ENCODE measurements at regions not wholly inside any gene's neighbourhood (a gene's known extent, or its start where the extent isn't known, plus 50 kb on each side); places are given as distances from the start of the nearest gene placed in this dataset.

- no peaks in the 10 kb centered on the region for H3K4me1 ChIP-seq (ENCODE audit: insufficient read depth)
- TF ChIP-seq, protein P1, sequence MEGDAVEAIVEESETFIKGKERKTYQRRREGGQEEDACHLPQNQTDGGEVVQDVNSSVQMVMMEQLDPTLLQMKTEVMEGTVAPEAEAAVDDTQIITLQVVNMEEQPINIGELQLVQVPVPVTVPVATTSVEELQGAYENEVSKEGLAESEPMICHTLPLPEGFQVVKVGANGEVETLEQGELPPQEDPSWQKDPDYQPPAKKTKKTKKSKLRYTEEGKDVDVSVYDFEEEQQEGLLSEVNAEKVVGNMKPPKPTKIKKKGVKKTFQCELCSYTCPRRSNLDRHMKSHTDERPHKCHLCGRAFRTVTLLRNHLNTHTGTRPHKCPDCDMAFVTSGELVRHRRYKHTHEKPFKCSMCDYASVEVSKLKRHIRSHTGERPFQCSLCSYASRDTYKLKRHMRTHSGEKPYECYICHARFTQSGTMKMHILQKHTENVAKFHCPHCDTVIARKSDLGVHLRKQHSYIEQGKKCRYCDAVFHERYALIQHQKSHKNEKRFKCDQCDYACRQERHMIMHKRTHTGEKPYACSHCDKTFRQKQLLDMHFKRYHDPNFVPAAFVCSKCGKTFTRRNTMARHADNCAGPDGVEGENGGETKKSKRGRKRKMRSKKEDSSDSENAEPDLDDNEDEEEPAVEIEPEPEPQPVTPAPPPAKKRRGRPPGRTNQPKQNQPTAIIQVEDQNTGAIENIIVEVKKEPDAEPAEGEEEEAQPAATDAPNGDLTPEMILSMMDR (IDR thresholded peaks at IDR 0.05; ENCODE audit: poor library complexity) = peak; percentile 49
- TF ChIP-seq EZH2phosphoT487 (IDR thresholded peaks at IDR 0.05; ENCODE audit: low read depth, severe bottlenecking, unreplicated experiment) (no peak), EZH2 (IDR thresholded peaks at IDR 0.05; ENCODE audit: borderline replicate concordance) (no peak)
- no peak overlapping the region for H2AFZ ChIP-seq
- H3K9me2 ChIP-seq (replicated peaks; ENCODE audit: insufficient read depth) = no peaks in the 10 kb centered on the region
- H3K4me3 ChIP-seq = no peak overlapping the region
- H3K27ac ChIP-seq = no peak overlapping the region
- H3K27me3 ChIP-seq = no peaks in the 10 kb centered on the region
- no peaks in the 10 kb centered on the region for H3K79me2 ChIP-seq
- H4K20me1 ChIP-seq (ENCODE audit: insufficient read depth, poor library complexity, severe bottlenecking) = no peaks in the 10 kb centered on the region
- DNase-seq (ENCODE audit: low spot score) = peak; percentile 56
- 37% methylated on average over 2 of the region's 2 CpGs for WGBS (ENCODE audit: low lambda C conversion rate, missing lambda C conversion rate)
- H3K4me2 ChIP-seq = no peak overlapping the region
- no peaks in the 10 kb centered on the region for H3K9me3 ChIP-seq (ENCODE audit: low read depth)
- H3K36me3 ChIP-seq (replicated peaks; ENCODE audit: insufficient read depth, low read depth) = no peaks in the 10 kb centered on the region
Measured at GRCh38 chr5:168076561-168076991, 214.9 kb upstream of the WWC1 start.

DNA sequence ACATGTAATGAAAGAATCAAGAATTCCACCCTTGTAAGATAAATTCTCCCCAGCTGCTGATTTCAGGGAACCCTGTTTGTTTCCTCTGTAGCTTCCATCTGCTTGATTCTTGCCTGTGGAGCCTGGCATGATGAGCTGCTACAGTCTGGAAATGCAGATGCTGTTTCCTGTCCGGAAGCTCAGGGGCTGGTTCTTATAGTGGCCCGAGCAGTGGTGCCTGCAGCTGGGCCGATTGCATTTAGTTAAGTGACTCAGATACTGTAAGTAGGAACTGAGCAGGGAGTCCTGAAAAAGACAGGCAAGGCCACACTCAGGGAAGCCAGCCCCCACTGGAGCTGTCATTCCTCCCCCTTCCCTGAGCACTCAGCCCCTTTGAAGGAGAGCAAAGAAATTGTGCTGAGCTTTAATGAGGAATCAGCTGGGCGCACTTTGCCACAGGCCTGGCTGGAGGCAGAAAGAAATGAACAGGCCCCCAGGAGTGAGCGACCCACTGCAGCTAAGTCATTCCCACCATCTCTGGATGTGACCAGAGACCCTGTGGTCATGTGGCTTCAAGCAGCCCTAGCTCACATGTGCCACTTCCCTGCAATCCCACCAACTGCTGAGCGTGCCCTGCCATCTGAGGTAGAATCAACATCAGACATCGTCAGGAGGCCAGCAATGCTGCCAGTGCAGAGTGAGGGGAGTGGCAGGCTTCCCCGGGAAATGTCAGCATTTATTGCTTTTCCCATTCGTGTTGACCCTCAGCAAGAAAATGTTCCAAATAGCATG is 206.0 kb upstream of the WWC1 start:
- no peak for DNase-seq (ENCODE audit: low spot score)
- Histone ChIP-seq H3K27me3 (no peaks in the 10 kb centered on the region), H3K27ac (peak overlapping the region; percentile 35), H2AFZ (no peak overlapping the region), H3K36me3 (replicated peaks; ENCODE audit: insufficient read depth, low read depth) (no peaks in the 10 kb centered on the region), H3K9me2 (replicated peaks; ENCODE audit: insufficient read depth) (no peaks in the 10 kb centered on the region), H3K4me2 (peak overlapping the region; percentile 28), H3K9me3 (ENCODE audit: low read depth) (no peaks in the 10 kb centered on the region), H3K4me1 (ENCODE audit: insufficient read depth) (peaks cover 23% of the 10 kb centered on the region), H3K4me3 (no peak overlapping the region), H3K79me2 (no peaks in the 10 kb centered on the region), H4K20me1 (ENCODE audit: insufficient read depth, poor library complexity, severe bottlenecking) (no peaks in the 10 kb centered on the region)
- TF ChIP-seq EZH2phosphoT487 (IDR thresholded peaks at IDR 0.05; ENCODE audit: low read depth, severe bottlenecking, unreplicated experiment) (no peak), EZH2 (IDR thresholded peaks at IDR 0.05; ENCODE audit: borderline replicate concordance) (no peak)
- TF ChIP-seq, protein P1 (IDR thresholded peaks at IDR 0.05; ENCODE audit: poor library complexity) = no peak
- WGBS (ENCODE audit: low lambda C conversion rate, missing lambda C conversion rate) = 59% methylated on average over 9 of the region's 9 CpGs

DNA sequence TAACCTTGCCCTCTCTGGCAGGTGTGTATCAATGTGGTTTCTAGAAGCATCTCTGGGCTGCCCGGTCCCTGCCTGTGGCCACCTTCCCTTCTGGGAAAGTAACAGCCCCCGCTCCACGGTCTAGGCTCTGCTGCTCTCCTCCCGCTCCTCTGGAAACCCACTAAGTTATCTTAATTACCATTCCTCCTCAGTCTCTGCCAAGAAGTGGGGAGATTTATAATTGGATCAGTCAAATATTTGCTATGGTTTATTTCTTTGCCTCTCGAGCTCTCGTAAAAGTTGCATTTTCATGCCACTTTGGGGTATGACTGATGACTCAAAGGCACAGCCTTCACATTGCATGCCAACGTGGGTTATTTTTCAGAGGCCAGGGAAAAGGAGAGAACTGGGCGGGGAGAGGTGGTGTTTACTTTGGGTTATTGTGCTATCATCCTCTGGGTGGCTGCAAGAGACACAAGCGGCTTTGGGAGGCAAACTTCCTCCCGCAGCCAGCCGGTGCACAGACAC is 205.3 kb upstream of the WWC1 start:
- Histone ChIP-seq H3K4me3 (no peak overlapping the region), H3K27ac (peak overlapping the region; percentile 35), H3K36me3 (replicated peaks; ENCODE audit: insufficient read depth, low read depth) (no peaks in the 10 kb centered on the region), H2AFZ (no peak overlapping the region), H3K79me2 (no peaks in the 10 kb centered on the region), H3K27me3 (no peaks in the 10 kb centered on the region), H4K20me1 (ENCODE audit: insufficient read depth, poor library complexity, severe bottlenecking) (no peaks in the 10 kb centered on the region), H3K9me3 (ENCODE audit: low read depth) (no peaks in the 10 kb centered on the region), H3K9me2 (replicated peaks; ENCODE audit: insufficient read depth) (no peaks in the 10 kb centered on the region), H3K4me1 (ENCODE audit: insufficient read depth) (peaks cover 23% of the 10 kb centered on the region), H3K4me2 (peak overlapping the region; percentile 28)
- WGBS (ENCODE audit: low lambda C conversion rate, missing lambda C conversion rate) = 33% methylated on average over 11 of the region's 11 CpGs
- TF ChIP-seq EZH2phosphoT487 (IDR thresholded peaks at IDR 0.05; ENCODE audit: low read depth, severe bottlenecking, unreplicated experiment) (no peak), EZH2 (IDR thresholded peaks at IDR 0.05; ENCODE audit: borderline replicate concordance) (no peak)
- TF ChIP-seq, protein P1 (IDR thresholded peaks at IDR 0.05; ENCODE audit: poor library complexity) = peak; percentile 10
- peak; percentile 72 for DNase-seq (ENCODE audit: low spot score)

Data from hepatocyte (in vitro differentiated cells).